Skin epidermis (tissue), 12 donors: ENCODE measurements at regions not wholly inside any gene's neighbourhood (a gene's known extent, or its start where the extent isn't known, plus 50 kb on each side); places are given as distances from the start of the nearest gene placed in this dataset.
"Not testable (repeated sequence)": the region's sequence is repeated elsewhere in the genome, so short reads cannot be mapped to it uniquely, and the experiment has no call there.

Experiments used
- H3K27ac ChIP-seq, 21 experiments: fragments of 200-600 bp; sonication (generic) in 11 of 21; one replicate each; pipeline ENCODE4 v1.5.0; 2020; ENCODE audit warnings: mild to moderate bottlenecking in 3 of 21, inconsistent platforms in 2 of 21, moderate library complexity in 2 of 21
- H3K4me3 ChIP-seq, 7 experiments: fragments of 200-600 bp; sonication (generic) in 2 of 7; one replicate each; pipeline ENCODE4 v1.5.0; 2020; ENCODE audit warnings: inconsistent platforms in 2 of 7, mild to moderate bottlenecking in 2 of 7, moderate library complexity in 1 of 7

DNA sequence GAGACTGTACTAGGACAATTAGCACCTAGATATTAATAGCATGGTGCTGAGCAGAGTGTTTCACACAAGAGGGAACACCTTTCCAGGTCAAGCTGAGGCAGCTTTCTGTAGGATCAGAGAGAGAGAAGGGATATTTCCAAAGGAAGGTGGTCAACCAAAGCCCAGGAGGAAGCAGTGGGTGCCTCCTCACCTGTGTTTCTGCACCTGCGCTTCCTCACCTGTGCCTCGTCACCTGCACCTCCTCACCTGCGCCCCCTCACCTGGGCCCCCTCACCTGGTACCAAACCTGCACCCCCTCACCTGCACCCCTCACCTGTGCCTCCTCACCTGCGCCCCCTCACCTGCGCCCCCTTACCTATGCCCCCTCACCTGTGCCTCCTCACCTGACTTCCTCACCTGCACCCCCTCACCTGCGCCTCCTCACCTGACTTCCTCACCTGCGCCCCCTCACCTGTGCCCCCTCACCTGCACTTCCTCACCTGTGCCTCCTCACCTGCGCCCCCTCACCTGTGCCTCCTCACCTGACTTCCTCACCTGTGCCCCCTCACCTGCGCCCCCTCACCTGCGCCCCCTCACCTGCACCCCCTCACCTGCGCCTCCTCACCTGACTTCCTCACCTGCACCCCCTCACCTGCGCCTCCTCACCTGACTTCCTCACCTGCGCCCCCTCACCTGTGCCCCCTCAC, 67.9 kb downstream of the TTLL2 start:
- no peak overlapping the region for H3K27ac ChIP-seq
- H3K4me3 ChIP-seq = no peak overlapping the region

- Histone ChIP-seq H3K4me3 (no peak overlapping the region), H3K27ac (no peak overlapping the region)
These were observed 68.8 kb downstream of the TTLL2 start for GRCh38 chr6:167393731-167394130.

DNA sequence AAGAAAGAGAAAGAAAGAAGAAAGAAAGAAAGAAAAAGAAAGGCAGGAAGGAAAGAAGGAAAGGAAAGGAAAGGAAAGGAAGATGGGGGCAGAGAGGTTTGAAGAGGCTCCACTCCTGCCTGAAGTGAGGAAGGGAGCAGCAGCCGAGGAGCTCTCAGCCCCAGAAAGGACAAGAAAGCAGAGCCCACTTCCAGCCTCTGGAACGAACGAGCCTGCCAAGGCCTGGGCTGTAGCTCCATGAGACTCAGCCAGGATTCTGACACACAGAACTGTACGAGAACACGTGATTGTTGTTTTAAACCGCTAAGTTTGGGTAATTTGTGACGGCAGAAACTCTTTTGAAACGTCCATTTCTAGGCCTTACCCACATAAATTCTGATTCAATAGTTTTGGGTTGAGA, 69.5 kb downstream of the TTLL2 start:
- H3K27ac ChIP-seq = no peak overlapping the region
- no peak overlapping the region for H3K4me3 ChIP-seq

DNA sequence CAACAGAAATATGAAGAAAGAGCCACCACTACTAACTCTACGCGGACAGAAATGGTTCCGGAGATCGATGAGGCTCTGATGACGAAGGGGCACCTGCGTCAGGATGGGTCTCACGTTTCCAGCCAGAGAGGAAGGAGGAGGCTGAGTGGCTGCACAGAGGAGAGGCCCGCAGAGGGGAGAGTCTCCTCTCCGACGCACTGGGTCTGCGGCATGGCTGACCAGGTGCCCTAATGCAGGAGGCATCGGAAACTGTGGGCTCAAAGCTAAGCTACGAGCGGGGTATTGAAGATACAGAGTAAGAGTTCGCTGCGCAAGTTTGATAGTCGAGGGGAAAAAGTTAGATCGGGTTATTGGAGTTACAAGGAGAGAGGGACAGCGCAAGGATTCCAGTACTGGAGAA, 69.9 kb downstream of the TTLL2 start:
- Histone ChIP-seq H3K27ac (no peak overlapping the region), H3K4me3 (no peak overlapping the region)

- Histone ChIP-seq H3K27ac (no peak overlapping the region), H3K4me3 (no peak overlapping the region)
These were observed 71.3 kb downstream of the TTLL2 start for GRCh38 chr6:167396068-167396658.

DNA sequence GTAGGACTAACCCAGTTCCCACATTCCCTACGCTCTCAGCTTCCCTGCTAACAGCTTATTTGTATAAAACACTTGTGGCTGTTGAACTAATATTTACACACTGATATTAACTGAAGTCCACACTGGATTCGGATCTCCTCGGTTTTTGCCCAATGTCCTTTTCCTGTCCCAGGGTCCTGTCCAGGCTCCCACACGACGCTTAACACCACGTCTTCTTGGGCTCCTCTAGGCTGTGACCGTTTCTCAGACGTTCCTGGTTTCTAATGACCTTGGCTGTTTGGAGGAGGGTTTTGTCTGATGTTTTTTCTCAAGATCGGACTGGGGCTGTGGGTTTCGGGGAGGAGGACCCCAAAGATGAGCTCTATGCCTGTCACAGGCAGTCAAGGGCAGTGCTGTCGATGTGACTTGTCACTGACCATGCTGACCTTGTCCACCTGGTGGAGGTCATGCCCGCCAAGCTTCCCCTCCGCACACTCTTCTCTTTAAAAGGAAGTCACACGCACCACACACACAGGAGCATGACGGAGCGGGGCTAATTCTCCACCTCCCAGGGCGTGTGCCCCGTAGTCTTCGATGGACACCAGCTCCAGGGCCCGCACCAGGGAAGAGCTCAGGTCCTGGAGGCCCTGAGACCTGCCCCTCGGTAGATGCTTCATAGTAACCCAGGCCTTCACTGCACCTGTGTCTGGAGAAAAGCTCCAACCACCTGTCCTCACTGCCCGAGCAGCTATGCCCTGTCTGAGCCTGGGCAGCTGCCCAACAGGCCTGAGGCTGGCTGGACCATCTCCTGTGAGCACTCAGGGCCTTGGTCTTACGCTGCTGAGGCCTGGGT, 72.0 kb downstream of the TTLL2 start:
- Histone ChIP-seq H3K27ac (no peak overlapping the region), H3K4me3 (no peak overlapping the region)

GRCh38 chr6:167397712-167398111, 72.8 kb downstream of the TTLL2 start:
- Histone ChIP-seq H3K27ac (no peak overlapping the region), H3K4me3 (no peak overlapping the region)

- Histone ChIP-seq H3K4me3 (no peak overlapping the region), H3K27ac (no peak overlapping the region)
These were observed 73.5 kb downstream of the TTLL2 start for GRCh38 chr6:167398214-167399050.

DNA sequence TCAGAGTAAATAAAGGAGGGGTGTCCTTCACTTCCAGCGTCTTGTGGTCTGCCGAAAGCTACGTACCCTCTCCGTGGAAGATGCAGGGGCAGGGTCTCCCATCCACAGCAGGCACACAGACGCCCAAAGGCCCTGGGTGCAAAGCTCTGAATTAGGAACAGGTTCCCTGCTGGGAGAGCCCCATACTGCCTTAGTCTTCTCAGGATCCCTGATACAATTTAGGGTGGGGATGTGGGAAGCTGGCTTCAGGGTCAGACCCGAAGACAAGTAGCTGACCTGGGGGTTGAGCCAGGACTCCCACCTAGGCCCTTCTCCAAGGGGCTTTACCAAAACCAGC, 74.1 kb downstream of the TTLL2 start:
- Histone ChIP-seq H3K27ac (no peak overlapping the region), H3K4me3 (no peak overlapping the region)

GRCh38 chr6:167399599-167399998, 74.7 kb downstream of the TTLL2 start:
- Histone ChIP-seq H3K4me3 (no peak overlapping the region), H3K27ac (no peak overlapping the region)

DNA sequence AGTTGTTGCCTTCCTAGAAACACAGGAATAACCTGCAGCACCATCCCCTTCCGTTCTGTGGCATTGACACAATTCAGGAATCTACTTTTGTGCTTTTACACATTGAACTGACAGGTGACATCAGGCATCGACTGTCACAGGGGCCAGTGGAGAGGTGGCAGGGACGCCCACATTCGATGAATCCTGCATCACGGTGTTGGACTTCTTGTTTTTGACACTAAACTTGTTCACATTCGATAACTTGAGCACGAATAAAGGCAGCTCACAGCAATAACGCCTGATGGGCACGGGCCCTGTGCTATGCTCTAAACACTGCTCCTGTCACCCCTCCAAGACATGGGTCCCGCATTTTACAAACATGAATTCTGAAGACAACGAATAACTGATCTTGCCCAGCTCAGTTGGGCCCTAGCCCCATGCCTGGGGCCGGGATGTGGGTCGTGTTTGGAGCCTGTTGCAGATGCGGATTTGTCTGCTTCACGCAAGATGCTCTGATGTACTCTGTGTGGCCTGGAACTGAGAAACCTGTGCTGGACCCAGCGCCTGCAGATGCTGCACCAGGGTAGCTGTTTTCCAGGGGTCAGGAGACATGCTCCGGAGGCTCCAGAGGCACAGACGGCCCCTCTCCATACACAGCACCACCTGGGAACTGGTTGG, 75.7 kb downstream of the TTLL2 start:
- Histone ChIP-seq H3K27ac (no peak overlapping the region), H3K4me3 (no peak overlapping the region)

DNA sequence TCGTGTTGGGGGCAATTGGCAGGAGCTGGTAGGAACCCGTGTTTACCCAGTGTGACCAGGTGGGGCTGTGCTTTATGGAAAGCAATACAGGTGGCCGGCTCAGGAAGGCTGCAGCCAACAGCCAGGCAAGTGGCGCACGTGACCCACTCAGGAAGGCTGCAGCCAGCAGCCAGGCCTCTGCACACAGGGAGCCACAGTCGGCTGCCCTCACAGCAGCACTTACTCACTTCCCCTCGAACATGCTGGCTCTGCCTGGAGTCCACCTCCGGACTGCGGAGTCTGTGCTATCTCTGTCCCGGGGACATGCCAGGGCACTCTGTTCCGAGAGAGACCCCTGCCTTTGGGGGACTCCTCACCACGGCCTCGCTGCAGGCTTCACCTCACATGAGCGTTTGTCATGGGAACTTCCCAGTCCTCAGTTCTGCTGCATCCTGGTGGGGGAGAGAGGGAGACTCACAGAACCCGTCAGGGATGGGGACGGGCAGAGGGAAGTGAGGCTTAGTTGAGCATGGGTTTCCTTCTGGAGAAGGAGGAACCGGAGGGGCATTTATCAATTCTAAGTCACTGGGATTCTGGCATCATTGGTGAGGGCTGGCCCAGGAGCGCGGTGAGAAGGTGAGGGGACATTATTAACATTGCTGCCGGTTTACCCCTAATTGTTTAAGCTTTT, 76.8 kb downstream of the TTLL2 start:
- no peak overlapping the region for H3K27ac ChIP-seq

GRCh38 chr6:167402195-167402686, 77.4 kb downstream of the TTLL2 start:
- Histone ChIP-seq H3K27ac (no peak overlapping the region), H3K4me3 (no peak overlapping the region)

More for the DNA sequence above, 76.8 kb downstream of the TTLL2 start:
- H3K4me3 ChIP-seq = no peak overlapping the region

DNA sequence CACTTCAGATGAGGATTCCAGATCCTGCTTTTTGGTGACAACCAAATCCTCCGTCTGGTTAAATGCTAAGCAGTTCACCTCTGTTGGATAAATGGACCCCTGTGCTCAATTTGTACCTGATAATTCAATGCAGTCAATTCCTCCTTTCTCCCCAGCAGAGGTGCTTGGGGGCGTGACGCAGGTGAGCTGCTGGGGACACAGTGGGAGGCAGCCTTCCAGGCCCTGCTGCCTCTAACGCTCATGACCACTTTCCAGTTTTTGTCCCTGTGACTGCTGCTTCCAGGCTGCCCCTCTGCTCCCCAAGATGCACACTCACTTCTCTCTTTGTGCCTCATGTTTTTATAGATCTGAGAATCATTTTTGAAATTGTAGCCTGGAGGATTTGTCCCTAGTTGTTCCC, 78.5 kb downstream of the TTLL2 start:
- H3K4me3 ChIP-seq = no peak overlapping the region
- no peak overlapping the region for H3K27ac ChIP-seq

- Histone ChIP-seq H3K27ac (no peak overlapping the region), H3K4me3 (no peak overlapping the region)
These were observed 79.6 kb downstream of the TTLL2 start for GRCh38 chr6:167404385-167405049.

DNA sequence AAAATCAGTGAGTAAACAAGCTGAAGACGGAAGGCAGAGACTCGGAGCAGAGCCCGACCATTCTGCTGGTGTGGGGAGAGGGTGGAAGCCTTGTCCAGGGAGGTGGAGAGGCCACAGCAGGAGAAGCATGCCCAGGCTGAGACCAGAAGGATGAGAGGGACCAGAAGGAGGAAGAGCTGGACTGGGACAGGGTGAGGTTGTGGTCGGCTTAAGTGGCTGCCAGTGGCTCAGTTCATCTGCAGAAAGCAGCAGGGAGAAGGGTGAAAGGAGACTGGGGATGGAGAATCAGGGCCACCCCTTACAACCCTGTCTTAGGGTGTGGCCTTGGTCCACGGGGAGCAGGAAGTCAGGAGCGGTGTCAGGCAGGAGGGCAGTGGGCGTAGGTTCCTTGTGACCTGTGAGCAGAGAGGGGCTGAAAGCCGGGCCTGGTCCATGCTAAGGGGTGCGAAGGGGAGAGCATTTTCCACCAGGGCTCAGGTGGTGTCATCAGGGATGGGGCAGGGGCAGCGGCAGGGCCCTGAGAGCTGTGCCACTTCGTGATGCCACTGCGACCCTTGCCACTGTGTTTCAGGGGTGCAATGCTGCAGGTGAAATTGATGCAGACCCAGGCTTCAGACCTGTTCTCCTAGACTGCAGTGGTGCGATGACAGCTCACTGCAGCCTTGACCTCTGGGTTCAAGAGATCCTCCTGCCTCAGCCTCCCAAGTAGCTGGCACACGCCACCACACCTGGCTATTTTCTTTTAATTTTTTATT, 81.1 kb downstream of the TTLL2 start:
- H3K4me3 ChIP-seq = no peak overlapping the region
- H3K27ac ChIP-seq = no peak overlapping the region

GRCh38 chr6:167406533-167407238, 81.8 kb downstream of the TTLL2 start:
- H3K27ac ChIP-seq = not testable (repeated sequence)

More at GRCh38 chr6:167406533-167407238, 81.8 kb downstream of the TTLL2 start:
- H3K4me3 ChIP-seq = not testable (repeated sequence)
